Stimulated activated CD4-positive, alpha-beta T cell treated with anti-CD3 and anti-CD28 coated beads, Interleukin-1b, Interleukin-23, amount 100 ng/mL, for 4 hours (primary cell): ENCODE measurements at regions not wholly inside any gene's neighbourhood (a gene's known extent, or its start where the extent isn't known, plus 50 kb on each side); places are given as distances from the start of the nearest gene placed in this dataset.

ENCODE experiments used
- DNase-seq, 2 donors: peaks; one replicate each; pipeline ENCODE4 v3.0.0-alpha.2; 2020; ENCODE audit warnings: low read depth in 2 of 2

- DNase-seq: no peak
These were observed 83.3 kb downstream of the ETS2 start for GRCh38 chr21:38888991-38889561.

GRCh38 chr21:38887749-38888148, 82.0 kb downstream of the ETS2 start:
- DNase-seq: no peak

GRCh38 chr21:38887062-38887686, 81.4 kb downstream of the ETS2 start:
- DNase-seq: no peak

GRCh38 chr21:38885909-38886308, 80.2 kb downstream of the ETS2 start:
- no peak for DNase-seq

GRCh38 chr21:38884440-38884839, 78.7 kb downstream of the ETS2 start:
- no peak for DNase-seq

GRCh38 chr21:38883142-38883541, 77.4 kb downstream of the ETS2 start:
- DNase-seq: no peak

- no peak for DNase-seq
These were observed 75.4 kb downstream of the ETS2 start for GRCh38 chr21:38881131-38881530.

GRCh38 chr21:38880577-38880966, 74.8 kb downstream of the ETS2 start:
- no peak for DNase-seq

GRCh38 chr21:38879912-38880576, 74.3 kb downstream of the ETS2 start:
- DNase-seq: no peak

GRCh38 chr21:38878379-38879179, 72.8 kb downstream of the ETS2 start:
- no peak for DNase-seq

- no peak for DNase-seq
These were observed 70.2 kb downstream of the ETS2 start for GRCh38 chr21:38875694-38876492.
